Skeletal muscle cell (primary cell): ENCODE measurements at regions not wholly inside any gene's neighbourhood (a gene's known extent, or its start where the extent isn't known, plus 50 kb on each side); places are given as distances from the start of the nearest gene placed in this dataset.

Source experiments
- DNase-seq: peaks from one replicate; pipeline ENCODE4 v3.0.0-alpha.2; 2010; ENCODE audit warnings: low read depth
- H3K4me3 ChIP-seq: 2 replicates; pipeline ENCODE4 v1.5.1; 2011; ENCODE audit warnings: low read depth, mild to moderate bottlenecking, control low read depth, low read length, moderate library complexity

- no peak overlapping the region for H3K4me3 ChIP-seq
- DNase-seq: no peak
These were observed 262.1 kb downstream of the PTPRU start for GRCh38 chr1:29498126-29499103.

- no peak for DNase-seq
- no peak overlapping the region for H3K4me3 ChIP-seq
These were observed 261.2 kb downstream of the PTPRU start for GRCh38 chr1:29497395-29498125.

- no peak for DNase-seq
- no peak overlapping the region for H3K4me3 ChIP-seq
These were observed 260.4 kb downstream of the PTPRU start for GRCh38 chr1:29496701-29497100.

GRCh38 chr1:29490204-29490934 is 254.0 kb downstream of the PTPRU start:
- no peak overlapping the region for H3K4me3 ChIP-seq
- no peak for DNase-seq

GRCh38 chr1:29489471-29489870 is 253.1 kb downstream of the PTPRU start:
- DNase-seq: no peak
- no peak overlapping the region for H3K4me3 ChIP-seq

GRCh38 chr1:29488794-29489311 is 252.5 kb downstream of the PTPRU start:
- no peak for DNase-seq
- H3K4me3 ChIP-seq: no peak overlapping the region

- no peak overlapping the region for H3K4me3 ChIP-seq
- DNase-seq: no peak
These were observed 251.9 kb downstream of the PTPRU start for GRCh38 chr1:29488086-29488793.

GRCh38 chr1:29487291-29487690 is 251.0 kb downstream of the PTPRU start:
- H3K4me3 ChIP-seq: no peak overlapping the region
- DNase-seq: no peak

- no peak for DNase-seq
- no peak overlapping the region for H3K4me3 ChIP-seq
These were observed 249.0 kb downstream of the PTPRU start for GRCh38 chr1:29485096-29485925.

GRCh38 chr1:29482991-29483390 is 246.7 kb downstream of the PTPRU start:
- DNase-seq: no peak
- H3K4me3 ChIP-seq: no peak overlapping the region

- no peak for DNase-seq
These were observed 245.7 kb downstream of the PTPRU start for GRCh38 chr1:29482064-29482463.

GRCh38 chr1:29481031-29481430 is 244.7 kb downstream of the PTPRU start:
- no peak overlapping the region for H3K4me3 ChIP-seq
- DNase-seq: no peak

More at GRCh38 chr1:29482064-29482463, 245.7 kb downstream of the PTPRU start:
- no peak overlapping the region for H3K4me3 ChIP-seq

GRCh38 chr1:29478879-29479278 is 242.6 kb downstream of the PTPRU start:
- DNase-seq: no peak
- no peak overlapping the region for H3K4me3 ChIP-seq

- no peak overlapping the region for H3K4me3 ChIP-seq
- no peak for DNase-seq
These were observed 241.9 kb downstream of the PTPRU start for GRCh38 chr1:29478151-29478791.

GRCh38 chr1:29475326-29475725 is 239.0 kb downstream of the PTPRU start:
- DNase-seq: no peak
- H3K4me3 ChIP-seq: no peak overlapping the region

- no peak for DNase-seq
- H3K4me3 ChIP-seq: no peak overlapping the region
These were observed 238.2 kb downstream of the PTPRU start for GRCh38 chr1:29474274-29475244.
